Glomerular endothelial cell (primary cell): ENCODE measurements at regions not wholly inside any gene's neighbourhood (a gene's known extent, or its start where the extent isn't known, plus 50 kb on each side); places are given as distances from the start of the nearest gene placed in this dataset.

Source experiments
- DNase-seq: peaks from one replicate; pipeline ENCODE4 v3.0.0-alpha.2; 2011; ENCODE audit warnings: low read depth, low spot score; ENCODE audit errors: extremely low read depth

GRCh38 chr9:94159069-94159939, 75.0 kb downstream of the PTPDC1 start:
- DNase-seq: no peak

- no peak for DNase-seq
These were observed 76.6 kb downstream of the PTPDC1 start for GRCh38 chr9:94160594-94161501.

GRCh38 chr9:94161673-94162072, 77.4 kb downstream of the PTPDC1 start:
- DNase-seq: no peak

- no peak for DNase-seq
These were observed 80.7 kb downstream of the PTPDC1 start for GRCh38 chr9:94164806-94165549.

GRCh38 chr9:94165592-94166235, 81.5 kb downstream of the PTPDC1 start:
- DNase-seq: peak; percentile 78

- peak; percentile 87 for DNase-seq
These were observed 82.1 kb downstream of the PTPDC1 start for GRCh38 chr9:94166236-94166975.

- DNase-seq: peak; percentile 29
These were observed 82.7 kb downstream of the PTPDC1 start for GRCh38 chr9:94166976-94167346.

- no peak for DNase-seq
These were observed 83.2 kb downstream of the PTPDC1 start for GRCh38 chr9:94167376-94167890.

GRCh38 chr9:94168203-94169000, 84.1 kb downstream of the PTPDC1 start:
- no peak for DNase-seq

- no peak for DNase-seq
These were observed 85.7 kb downstream of the PTPDC1 start for GRCh38 chr9:94169968-94170367.

GRCh38 chr9:94173632-94174031, 85.5 kb upstream of the ZNF169 start:
- DNase-seq: no peak

- DNase-seq: no peak
These were observed 84.9 kb upstream of the ZNF169 start for GRCh38 chr9:94174164-94174563.

- DNase-seq: no peak
These were observed 83.4 kb upstream of the ZNF169 start for GRCh38 chr9:94175669-94176068.

GRCh38 chr9:94176608-94177007, 82.5 kb upstream of the ZNF169 start:
- DNase-seq: no peak

- DNase-seq: no peak
These were observed 80.2 kb upstream of the ZNF169 start for GRCh38 chr9:94178927-94179326.

- no peak for DNase-seq
These were observed 77.5 kb upstream of the ZNF169 start for GRCh38 chr9:94181408-94182181.

- no peak for DNase-seq
These were observed 76.6 kb upstream of the ZNF169 start for GRCh38 chr9:94182532-94182931.
